Ovary (tissue), 3 donors: ENCODE measurements at regions not wholly inside any gene's neighbourhood (a gene's known extent, or its start where the extent isn't known, plus 50 kb on each side); places are given as distances from the start of the nearest gene placed in this dataset.

ENCODE experiments used
- CTCF ChIP-seq, 3 donors: fragments of 450-650 bp in 2 of 3; fragments of 200-600 bp in 1 of 3; IDR thresholded peaks; one replicate each; pipeline versions ENCODE4 v1.5.1 to v1.8.0; 2016 to 2022; ENCODE audit warnings: antibody characterized with exemption in 3 of 3, mild to moderate bottlenecking in 1 of 3
- EP300 ChIP-seq: sonication (generic); formaldehyde crosslinking; IDR thresholded peaks from one replicate; pipeline ENCODE4 v1.6.1; 2017; ENCODE audit warnings: antibody characterized with exemption
- POLR2A ChIP-seq: fragments of 450-650 bp; IDR thresholded peaks from one replicate; pipeline ENCODE4 v1.6.1; 2017; ENCODE audit warnings: antibody characterized with exemption, mild to moderate bottlenecking, moderate library complexity
- donor health status: DM: no; HTN: no; CAD: no.

GRCh38 chr13:22425087-22425486 lies 754.2 kb downstream of the FGF9 start:
- TF ChIP-seq CTCF (IDR thresholded peaks at IDR 0.05) = no peak
- no peak for TF ChIP-seq EP300
- no peak for TF ChIP-seq POLR2A
